GM19395 (cell line): ENCODE measurements at regions not wholly inside any gene's neighbourhood (a gene's known extent, or its start where the extent isn't known, plus 50 kb on each side); places are given as distances from the start of the nearest gene placed in this dataset.

Experiments
- ATAC-seq: cut with Tn5 transposase; IDR thresholded peaks from one replicate; pipeline ENCODE4 v1.9.1; 2021; ENCODE audit warnings: mild to moderate bottlenecking, moderate library complexity; ENCODE audit not compliant: unreplicated experiment

DNA sequence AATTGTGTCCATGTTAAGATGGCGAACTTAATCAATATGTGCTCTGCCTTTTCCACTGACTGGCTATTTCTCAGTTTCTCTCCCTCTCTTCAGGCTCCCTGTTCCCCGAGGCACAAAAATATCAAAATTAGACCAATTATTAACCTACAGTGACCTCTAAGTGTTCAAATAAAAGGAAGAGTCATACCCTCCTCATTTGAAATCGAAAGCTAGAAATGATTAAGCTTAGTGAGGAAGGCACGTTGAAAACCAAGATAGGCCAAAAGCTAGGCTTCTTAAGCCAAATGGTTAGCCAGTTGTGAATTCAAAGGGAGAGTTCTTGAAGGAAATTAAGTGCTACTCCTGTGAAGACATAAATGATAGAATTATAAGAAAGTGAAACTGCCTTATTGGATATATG lies 81.1 kb upstream of the MBL2 start:
- ATAC-seq = peak; percentile 85

DNA sequence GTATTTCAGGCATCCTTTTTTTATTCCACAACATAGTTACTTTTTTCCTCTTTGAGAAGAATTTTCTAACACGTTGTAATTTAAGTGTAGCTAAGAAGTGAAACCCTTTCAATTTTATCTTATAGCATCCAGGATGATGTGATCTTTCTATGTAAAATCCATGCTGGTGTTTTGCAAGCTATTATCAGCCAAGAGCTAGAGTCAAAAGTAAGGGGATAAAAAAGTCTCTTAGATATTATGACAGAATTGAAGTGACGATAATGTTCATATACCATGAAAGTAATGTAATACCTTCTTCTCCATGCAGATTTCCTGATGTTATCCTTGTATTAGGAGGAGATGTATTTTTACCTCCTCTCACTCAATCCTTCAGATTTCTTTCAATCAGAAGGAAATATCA lies 64.2 kb upstream of the MBL2 start:
- ATAC-seq = no peak
